HG03469 (cell line): ENCODE measurements at regions not wholly inside any gene's neighbourhood (a gene's known extent, or its start where the extent isn't known, plus 50 kb on each side); places are given as distances from the start of the nearest gene placed in this dataset.

Experiments
- ATAC-seq: cut with Tn5 transposase; IDR thresholded peaks from one replicate; pipeline ENCODE4 v1.9.1; 2021; ENCODE audit warnings: mild to moderate bottlenecking, moderate library complexity, moderate number of reproducible peaks; ENCODE audit not compliant: unreplicated experiment

DNA sequence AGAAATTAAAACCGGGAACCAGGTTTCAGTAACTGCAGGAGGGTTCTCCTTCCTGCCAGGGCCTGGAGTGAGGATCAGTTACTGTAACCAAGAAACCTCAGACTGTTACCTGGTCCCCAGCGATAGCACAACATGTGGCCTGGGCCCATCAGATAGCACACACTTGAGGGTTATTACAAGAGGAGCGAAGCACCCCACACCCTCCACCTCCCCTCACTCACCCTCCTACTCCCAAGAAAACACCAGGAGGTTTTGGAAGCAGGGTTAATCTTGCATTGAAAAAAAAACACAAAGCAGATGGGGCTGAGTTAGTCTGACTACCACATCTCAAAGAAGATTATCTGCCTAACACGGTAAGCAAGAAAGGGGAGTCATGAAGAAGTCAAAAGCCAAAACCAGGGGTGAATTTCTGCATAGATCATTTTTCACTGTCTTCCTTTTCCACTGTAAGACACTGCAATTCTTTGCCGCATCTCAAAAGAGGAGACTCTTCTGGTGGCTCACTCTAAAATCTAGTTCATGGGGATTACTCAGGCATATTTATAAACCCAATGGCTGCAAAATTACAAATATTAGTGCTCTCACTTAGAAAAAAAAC is 75.9 kb upstream of the DOCK9 start:
- ATAC-seq, result no peak

DNA sequence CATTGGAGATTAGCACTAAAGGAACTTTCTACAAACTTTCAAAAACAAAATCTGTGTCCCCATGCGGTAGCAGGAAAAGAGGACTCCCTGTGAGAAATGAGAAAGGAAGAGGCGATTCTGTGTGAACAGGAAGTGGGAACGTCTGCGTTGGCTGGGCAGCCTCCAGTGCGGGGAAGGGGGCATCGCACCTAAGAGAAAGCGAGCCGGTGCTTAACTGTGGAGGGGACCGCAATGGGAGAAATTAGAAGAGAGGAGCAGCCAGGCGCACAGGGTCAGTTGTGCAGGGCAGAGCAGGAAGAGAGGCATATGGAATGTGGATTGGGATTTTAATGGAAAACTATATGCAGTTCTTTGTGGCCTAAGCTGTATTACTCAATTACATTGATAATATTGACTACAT is 77.4 kb upstream of the DOCK9 start:
- no peak for ATAC-seq

DNA sequence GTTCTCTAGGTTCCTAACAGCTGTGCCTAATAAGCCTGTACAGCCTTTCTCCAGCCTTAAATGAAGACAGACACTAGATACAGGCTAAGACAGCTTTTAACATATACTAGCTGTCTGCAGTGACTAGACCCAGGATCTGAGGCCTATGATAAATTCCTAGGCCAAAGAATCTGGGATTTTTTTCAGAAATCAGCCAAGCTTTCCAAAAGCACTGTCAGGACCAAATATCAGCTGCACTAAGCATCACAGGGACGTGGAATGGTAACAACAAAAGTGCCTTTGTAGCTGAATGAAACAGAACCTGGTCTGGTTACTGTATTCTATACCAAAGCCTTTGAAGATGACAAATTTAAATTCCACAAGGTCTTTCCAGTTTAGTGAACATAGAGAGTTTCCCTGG is 77.9 kb upstream of the DOCK9 start:
- no peak for ATAC-seq

DNA sequence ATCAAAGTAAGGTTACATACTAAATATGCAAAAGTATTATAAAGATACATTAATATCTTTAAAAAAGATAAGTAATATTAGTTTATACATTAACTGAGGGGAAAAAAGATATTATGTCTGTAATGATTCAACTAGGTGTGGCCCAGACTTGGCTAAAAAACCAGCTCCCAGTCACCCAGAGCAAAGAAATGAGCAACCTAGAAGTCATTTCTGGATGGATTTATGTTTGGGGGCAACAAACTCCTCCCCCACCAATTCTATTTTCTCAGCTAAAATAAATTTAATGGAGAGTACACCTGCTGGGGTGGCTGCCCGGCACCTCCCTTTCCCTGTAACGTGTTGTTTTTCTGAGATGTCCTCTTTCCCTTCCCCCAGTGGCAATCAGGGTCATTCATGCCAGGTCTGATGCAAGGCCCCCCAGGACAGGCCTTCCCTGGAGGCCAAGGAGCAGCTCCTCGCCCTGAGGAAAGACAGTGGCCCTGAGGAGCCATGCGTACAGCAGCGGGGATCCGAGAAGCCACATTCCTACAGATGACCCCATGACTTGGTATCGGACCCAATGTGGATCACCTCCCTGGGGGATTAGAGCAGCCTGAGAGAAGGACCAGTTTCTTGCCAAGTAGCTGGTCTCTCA is 78.6 kb upstream of the DOCK9 start:
- no peak for ATAC-seq

DNA sequence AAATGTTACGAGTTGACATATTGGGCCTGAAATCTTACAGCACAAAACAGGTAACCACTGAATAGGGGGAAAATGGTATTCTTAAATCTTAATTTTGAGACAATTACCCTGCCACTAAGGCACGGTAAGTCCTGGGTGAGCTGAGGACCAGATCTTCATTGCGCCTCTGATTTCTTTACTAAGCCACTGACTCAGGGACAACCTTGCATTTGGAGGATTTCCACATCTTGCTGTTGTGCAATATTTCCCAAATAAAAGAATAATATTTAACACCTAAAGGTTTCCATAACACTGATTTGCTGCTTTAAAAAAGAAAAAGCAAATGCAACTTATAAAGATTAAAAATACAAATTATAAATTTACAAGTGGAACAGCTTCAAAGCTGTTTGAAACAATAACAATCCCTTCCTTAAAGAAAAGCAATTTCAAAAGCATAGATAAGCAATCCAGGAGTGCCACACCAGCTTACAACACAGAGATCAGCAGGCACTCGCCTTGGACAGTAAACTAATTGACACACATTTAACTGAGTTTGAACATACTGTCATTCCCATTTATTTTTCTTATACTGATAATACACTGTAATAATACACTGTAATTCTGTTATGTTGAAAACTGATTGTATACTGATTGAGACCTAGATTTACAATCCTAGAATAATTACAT is 79.6 kb upstream of the DOCK9 start:
- no peak for ATAC-seq

DNA sequence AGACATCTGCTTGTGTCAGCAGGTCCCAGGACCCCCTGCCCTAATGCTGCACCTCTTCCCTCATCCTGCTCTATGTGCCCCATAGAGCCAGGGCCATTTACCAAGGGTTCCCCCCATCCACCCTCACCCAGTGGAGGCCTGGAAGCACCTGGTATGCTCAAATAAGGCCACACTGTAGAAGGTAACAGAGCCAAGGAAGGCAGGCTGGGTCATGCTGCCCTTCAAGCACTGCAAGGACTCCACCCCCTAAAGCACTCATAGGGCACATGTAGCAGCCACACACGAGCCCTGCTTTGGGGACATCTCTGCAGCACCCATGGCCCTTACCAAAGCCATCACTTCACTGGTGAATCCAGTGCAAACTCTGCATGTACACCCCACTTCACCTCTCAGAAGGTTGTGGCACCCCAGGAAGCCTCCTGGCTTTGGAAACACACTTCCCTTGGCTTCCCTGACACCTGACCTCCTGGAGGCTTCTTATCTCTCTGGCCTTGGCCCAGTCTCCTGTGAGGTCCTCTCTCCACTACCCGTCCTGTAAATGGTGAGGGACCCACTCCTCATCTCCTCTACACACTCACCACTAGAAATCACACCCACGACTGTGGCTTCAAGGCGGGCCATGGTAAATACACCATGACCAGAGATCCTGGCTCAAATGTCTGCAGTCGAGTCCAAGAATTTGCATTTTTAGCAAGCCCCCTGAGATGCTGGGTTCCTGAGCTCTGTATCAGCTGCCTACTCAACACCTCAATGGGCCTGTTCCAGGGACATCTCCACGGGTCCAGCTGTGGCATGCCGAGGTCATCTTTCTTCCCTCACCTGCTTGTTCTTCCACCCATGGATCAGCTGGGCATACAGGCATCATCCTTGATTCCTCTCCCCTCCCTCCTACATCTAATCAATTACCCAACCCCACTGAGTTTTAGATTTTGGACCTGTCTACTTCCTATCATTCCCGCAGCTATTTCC is 80.9 kb upstream of the DOCK9 start:
- ATAC-seq, result no peak

DNA sequence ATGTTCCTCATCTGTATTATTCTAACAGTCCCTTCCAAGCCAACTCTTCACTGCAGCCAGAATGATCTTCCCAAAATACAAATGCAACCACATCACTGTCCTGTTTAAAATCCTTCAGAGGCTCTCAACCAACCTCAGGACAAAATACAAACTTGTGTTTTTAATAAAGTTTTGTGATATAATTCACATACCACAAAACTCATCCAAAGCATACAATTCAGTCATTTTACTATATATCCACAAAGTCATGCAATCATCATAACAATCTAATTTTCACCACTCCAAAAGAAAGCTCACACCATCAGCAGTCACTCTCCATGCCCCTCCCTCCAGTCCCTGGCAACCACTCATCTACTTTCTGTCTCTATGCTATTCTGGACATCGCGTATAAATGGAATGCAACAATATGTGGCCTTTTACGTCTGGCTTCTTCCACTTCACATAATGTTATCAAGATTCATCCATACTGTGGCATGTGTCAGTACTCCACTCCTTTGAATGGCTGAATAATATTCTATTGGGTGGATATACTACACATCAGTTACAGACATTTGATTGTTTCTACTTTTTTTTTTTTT is 81.7 kb upstream of the DOCK9 start:
- no peak for ATAC-seq

DNA sequence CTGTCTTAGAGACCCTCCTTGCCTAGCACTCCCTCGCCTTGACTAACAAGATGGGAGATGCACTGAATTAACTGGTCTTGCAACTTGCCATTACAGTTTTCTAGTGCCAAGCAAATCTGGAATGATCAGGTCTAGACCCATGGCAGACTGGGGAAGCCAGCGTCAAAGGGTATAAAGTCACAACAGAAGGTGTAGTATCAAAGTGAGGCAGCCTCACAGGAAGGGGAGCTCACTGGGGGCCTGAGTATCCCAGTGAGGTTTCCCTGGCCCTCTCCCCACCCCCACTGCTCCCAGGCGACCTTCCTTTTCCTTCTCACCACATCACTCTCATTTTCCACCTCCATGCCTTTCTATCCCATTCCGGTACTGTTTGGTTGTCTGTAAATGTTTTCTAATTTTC is 83.5 kb upstream of the DOCK9 start:
- no peak for ATAC-seq

DNA sequence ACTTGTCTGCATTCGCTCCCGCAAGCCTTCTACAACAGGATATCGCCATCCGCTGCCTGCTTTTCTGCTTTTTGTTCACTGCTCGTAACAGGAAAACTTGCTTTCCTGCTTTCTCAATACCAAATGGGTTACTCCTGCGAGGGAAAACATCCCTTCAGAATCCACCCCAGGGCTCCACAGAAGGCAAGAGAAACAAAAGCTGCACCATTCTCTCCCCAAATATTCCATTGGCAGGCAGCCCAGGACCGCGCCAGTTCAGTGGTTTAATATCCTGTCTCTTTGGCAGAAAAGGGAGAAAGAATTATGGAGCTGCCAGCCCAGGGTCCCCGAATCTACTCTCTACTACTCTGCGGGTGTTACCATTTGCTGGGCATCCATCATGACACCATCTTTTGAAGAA is 84.7 kb upstream of the DOCK9 start:
- ATAC-seq, result no peak

DNA sequence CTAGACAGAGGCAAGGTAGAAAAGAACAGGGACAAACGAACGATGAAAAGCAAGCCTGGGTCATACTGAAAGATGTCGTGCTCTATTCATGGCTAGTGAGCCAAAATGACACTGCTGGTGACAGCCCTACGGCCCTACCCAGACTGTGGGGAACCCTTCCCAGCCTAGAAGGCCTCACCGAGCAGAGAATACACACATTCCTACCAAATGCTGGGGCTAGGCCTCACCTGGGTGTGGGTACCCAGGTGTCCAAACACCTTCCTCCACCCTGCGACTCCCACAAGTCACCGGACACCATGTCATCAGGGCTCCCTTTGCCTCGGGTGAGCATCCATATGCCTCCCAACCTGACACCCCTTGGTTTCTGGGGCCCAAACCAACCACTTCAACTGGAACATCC is 85.3 kb upstream of the DOCK9 start:
- ATAC-seq, result no peak

DNA sequence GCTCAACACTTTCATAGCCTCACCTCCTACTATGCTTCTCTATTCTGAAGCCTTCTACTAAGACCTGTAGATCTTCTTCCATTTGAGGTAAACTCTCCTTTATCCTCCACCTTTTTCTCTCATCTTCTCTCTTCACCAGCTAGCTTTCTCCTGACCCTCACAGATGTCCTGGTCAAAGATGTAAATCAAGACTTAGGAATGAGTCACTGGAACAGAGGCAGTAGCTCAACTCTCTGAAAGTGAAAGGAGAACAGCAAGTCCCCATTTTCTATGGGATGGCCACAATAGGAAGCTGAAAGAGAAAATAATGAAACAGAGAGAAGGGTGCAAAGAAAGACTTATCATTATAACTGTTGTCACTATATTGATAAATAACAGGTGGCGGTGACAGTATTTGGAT is 86.1 kb upstream of the DOCK9 start:
- ATAC-seq, result no peak

DNA sequence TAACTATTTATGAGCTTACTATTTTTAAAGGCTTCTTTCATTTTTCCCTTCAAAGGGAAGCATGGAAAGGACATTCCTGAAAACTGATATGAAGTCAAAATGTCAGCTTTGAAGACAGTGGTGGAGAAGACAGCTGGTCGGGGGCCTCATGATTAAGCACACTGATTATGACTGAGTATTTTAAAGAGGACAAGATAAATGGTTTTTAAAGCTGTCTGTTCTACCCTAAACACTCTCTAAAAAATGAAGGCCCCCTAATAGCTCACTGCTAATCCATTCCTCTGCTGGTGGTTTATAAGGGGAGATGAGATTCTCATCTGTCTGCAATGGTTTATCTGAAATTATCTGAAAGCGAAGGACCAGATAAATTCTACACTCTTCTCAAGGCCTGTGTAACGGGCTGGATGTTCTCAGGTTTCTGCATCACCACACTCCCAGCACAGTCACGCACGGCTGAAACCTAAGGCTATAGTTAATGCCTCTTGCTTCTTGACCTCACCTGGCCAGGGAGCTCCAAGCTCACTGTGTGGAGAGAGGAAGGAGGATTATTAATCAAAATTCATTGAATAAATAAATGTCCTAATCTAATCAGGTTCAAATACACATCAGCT is 86.9 kb upstream of the DOCK9 start:
- ATAC-seq, result no peak

DNA sequence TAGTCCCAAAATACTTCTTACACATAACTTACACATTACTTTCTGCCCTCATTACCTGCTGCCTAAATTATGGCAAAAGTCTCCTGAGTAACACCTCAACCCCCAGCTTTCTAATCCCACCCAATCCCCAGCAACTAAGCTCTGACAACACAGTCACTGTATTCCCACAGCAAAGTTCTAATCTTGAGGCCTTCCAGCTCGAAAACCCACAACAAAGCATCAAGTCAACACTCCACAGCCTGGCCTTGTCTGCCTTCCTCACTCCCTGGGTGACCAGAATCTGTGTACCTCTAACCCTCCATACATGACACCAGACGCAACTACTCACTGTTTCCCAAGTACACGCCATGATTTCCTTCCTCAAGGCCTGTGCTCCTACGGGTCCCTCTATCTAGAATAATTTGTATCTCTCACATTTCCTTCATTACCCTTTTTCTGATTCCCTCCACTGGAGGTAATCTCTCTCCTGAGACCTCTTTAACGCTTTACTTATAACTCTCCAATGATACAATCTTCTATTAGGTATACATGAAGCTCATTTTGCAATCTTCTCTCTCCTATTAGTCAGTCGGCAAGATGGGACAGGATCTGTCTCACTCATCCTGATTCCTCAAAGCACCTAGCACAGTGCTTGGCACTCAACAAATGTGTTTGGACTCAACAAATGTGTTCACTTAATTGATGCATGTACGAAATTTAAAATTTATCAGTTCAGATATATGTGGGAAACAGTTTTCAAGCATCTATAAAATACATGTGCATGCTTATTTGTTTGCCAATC is 87.6 kb upstream of the DOCK9 start:
- ATAC-seq, result no peak

DNA sequence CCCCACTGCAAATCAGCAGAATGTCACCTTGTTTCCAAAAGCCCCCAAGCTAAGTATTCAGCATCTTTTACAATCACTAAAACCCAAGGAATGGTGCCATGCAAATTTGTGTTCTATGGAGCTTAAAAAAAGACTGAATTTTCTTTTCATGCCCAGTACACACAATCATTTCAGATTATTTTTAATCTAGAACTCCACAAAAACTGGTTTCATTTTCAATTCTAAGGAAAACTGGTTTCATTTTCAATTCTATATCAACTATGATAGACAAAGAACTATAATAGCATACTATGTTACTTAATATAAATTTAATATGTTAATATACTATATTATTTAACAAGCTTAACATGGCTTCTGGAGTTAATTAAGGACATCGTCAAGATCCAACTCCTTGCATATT is 88.4 kb upstream of the DOCK9 start:
- ATAC-seq, result no peak

DNA sequence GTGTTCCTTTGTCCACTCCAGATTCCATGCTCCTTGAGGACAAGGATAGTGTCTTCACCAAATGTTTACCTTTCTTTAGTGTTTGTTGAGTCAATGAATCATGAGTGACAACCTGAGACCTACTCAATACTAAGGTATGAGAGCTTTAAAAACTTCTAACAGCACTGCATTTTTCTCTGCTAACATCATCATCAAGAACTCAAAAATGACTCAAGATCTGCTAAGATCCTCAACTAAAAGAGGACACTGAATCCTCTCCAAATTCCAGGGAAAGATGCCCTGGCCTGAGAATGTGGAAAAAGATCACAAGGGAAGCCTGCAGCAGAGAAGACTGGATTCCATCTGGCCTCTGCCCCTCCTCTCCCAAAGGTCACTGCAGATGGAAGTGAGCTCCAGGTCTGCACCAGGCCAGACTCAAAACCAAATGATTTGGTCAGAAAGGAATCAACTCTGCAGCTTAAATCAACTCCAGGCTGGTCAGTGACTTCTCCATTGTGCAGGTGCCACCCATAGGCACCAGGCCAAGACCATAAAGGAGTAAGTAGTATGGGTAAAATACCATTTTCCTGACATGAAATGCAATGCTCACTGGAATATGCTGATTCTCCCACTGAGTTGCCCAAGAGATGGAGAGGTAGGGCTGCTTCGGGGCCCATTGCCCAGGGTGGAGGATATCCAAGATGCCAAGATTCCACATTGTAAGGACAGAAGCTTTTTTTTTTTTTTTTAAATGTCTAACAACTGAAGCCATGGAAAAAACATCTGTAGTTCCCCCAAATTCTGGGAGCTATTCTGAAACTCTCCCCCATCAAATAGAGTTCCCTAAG is 89.5 kb upstream of the DOCK9 start:
- ATAC-seq, result no peak

DNA sequence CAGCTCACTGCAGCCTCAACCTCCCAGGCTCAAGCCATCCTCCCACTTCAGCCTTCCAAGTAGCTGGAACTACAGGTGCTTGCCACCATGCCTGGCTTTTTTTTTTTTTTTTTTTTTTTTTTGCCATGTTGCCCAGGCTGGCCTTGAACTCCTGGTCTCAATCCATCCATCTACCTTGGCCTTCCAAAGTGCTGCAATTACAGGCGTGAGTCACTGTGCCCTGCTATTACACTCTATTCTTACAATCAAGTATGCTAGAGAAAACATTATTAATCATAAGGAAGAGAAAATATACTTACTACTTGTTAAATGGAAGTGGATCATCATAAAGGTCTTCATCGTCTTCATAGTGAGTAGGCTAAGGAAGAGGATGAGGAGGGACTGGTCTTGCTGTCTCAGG is 93.3 kb upstream of the DOCK9 start:
- ATAC-seq, result no peak

DNA sequence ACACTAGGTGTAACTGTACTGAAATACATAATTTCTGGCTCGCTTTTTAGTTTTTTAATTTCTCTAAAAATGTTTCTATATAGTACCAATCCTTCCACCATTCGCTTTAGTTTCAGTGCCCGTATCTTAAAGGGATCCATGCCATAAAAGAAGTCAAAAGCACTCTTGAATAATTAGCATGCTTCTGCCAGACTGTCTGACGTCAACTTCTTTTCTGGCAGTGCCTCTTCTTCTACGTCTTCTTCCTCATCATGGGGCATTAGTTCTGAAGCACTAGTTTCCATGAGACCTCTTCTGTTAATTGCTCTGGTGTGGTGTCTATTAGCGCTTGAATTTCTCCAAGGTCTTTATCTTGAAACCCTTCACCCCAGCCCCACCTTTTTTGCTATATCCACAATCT is 93.8 kb upstream of the DOCK9 start:
- no peak for ATAC-seq

DNA sequence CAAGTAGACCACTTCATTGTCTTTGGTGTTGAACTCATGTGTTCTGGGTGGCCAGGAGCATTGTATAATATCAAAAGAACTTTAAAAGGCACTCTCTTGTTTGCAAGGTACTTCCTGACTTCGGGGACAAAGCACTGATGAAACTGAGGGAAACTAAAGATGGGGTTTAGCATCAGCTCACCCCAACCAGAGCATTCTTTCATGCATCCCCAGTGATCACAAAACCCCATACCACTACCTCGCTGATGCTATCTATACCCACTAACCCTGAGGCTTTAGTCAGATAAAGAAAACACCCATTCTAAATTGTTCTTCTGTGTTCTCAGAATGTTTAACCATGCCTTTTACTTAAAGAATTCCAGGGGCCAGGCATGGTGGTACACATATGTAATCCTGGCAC is 94.5 kb upstream of the DOCK9 start:
- ATAC-seq, result no peak

DNA sequence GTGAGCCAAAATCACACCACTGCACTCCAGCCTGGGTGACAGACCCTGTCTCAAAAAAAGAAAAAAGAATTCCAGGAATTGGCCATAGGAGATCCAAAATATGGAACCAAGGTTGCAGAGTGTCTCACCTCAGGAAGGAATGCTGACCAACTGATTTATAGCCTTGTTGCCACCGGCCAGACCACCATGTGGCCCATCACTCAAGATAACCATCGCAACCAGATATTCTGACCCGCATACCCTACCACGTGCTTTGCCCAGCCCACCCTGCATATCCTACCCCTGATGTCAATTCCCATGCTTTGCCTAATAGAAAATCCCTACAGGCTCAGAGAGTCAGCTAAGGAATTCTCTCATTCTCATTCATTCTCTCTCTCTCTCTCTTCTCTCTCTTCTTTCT is 95.1 kb upstream of the DOCK9 start:
- no peak for ATAC-seq
